ENCODE measurements at regions not wholly inside any gene's neighbourhood (a gene's known extent, or its start where the extent isn't known, plus 50 kb on each side); places are given as distances from the start of the nearest gene placed in this dataset.

DNA sequence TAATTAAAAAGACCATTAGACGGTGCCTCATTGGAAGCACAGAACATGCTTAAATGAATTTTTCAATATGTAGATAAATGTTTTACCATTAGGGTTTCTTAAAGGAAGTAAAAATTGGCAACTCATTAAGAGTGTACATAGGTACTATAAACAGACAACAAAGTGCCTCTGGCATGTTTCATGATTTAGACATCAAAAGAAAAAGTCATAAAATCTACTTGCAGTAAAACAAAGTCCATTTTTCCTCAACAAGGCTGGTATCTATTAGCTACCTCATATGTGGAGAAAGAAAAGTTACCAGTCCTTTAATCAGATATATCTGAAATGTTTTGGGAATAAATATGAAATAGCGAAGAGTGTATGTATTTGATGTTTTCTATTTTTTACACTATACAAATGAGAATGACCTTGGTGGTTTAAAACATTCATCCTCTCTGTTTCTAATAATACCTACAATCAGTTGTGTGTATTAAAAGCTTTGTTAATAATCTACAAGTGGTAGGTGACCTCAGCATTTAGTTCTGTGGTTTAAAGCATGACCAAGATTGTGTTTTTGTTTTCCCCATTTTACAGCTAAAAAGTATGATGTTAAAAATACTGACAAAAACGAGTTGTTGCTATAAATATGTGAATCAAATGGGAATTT, 87.5 kb downstream of the HDGFL1 start:
- TF ChIP-seq, protein P1, sequence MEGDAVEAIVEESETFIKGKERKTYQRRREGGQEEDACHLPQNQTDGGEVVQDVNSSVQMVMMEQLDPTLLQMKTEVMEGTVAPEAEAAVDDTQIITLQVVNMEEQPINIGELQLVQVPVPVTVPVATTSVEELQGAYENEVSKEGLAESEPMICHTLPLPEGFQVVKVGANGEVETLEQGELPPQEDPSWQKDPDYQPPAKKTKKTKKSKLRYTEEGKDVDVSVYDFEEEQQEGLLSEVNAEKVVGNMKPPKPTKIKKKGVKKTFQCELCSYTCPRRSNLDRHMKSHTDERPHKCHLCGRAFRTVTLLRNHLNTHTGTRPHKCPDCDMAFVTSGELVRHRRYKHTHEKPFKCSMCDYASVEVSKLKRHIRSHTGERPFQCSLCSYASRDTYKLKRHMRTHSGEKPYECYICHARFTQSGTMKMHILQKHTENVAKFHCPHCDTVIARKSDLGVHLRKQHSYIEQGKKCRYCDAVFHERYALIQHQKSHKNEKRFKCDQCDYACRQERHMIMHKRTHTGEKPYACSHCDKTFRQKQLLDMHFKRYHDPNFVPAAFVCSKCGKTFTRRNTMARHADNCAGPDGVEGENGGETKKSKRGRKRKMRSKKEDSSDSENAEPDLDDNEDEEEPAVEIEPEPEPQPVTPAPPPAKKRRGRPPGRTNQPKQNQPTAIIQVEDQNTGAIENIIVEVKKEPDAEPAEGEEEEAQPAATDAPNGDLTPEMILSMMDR (IDR thresholded peaks at IDR 0.05; ENCODE audit: low read length): no peak
- no peak for TF ChIP-seq EZH2 (IDR thresholded peaks at IDR 0.05; ENCODE audit: borderline replicate concordance, low read length)

Data from OCI-LY1 (cell line).